SK-N-SH (cell line): ENCODE measurements at regions not wholly inside any gene's neighbourhood (a gene's known extent, or its start where the extent isn't known, plus 50 kb on each side); places are given as distances from the start of the nearest gene placed in this dataset.

ENCODE experiments used
- CTCF ChIA-PET: fragments of 300-600, 350-600 bp; formaldehyde crosslinking; extraction: SDS; loops from one replicate; lab custom pipeline; 2021; lab: Yijun Ruan, JAX
- POLR2A ChIA-PET: fragments of 350-600 bp; sonication (Branson Sonifier 250); formaldehyde crosslinking; extraction: SDS; loops from one replicate; lab custom pipeline; 2020; ENCODE audit warnings: antibody characterized with exemption, inconsistent platforms; lab: Yijun Ruan, JAX
- DNase-seq: peaks from one replicate; pipeline ENCODE4 v3.0.0; 2012
- H2AFZ ChIP-seq: fragments of 200-600 bp; sonication (generic); 2 replicates; pipeline ENCODE4 v1.8.1; 2016; ENCODE audit warnings: antibody characterized with exemption, mild to moderate bottlenecking, low read depth
- H3F3A ChIP-seq: fragments of 200-600 bp; sonication (generic); replicated peaks from 2 replicates; pipeline ENCODE3; 2016; ENCODE audit warnings: antibody characterized with exemption, mild to moderate bottlenecking; ENCODE audit not compliant: insufficient read depth
- H3K27ac ChIP-seq, 2 experiments: fragments of 200-500 bp in 1 of 2; fragments of 200-600 bp in 1 of 2; sonication (Bioruptor generic) in 1 of 2; sonication (generic), shearing (Covaris generic) in 1 of 2; 2 replicates each; pipeline versions ENCODE4 v1.5.1 to v1.6.1; 2014 to 2016; ENCODE audit warnings: low read depth in 2 of 2, inconsistent platforms in 1 of 2, low read length in 1 of 2, mild to moderate bottlenecking in 1 of 2, mixed read lengths in 1 of 2
- H3K27me3 ChIP-seq: fragments of 200-600 bp; sonication (generic), shearing (Covaris generic); 2 replicates; pipeline ENCODE4 v1.6.1; 2016; ENCODE audit warnings: mixed run types; ENCODE audit not compliant: insufficient read depth
- H3K36me3 ChIP-seq, 2 experiments: fragments of 200-500 bp in 1 of 2; fragments of 200-600 bp in 1 of 2; sonication (Bioruptor generic) in 1 of 2; sonication (generic) in 1 of 2; replicated peaks in 1 of 2; 2 replicates each; pipeline versions ENCODE3 to v1.5.1; 2014 to 2016; ENCODE audit warnings: low read length in 1 of 2, mild to moderate bottlenecking in 1 of 2; ENCODE audit not compliant: insufficient read depth in 2 of 2, control insufficient read depth in 1 of 2
- H3K4me1 ChIP-seq, 2 experiments: fragments of 200-500 bp in 1 of 2; fragments of 200-600 bp in 1 of 2; sonication (Bioruptor generic) in 1 of 2; sonication (generic), shearing (Covaris generic) in 1 of 2; 2 replicates each; pipeline versions ENCODE4 v1.5.1 to v1.6.1; 2014 to 2016; ENCODE audit warnings: low read depth in 1 of 2, low read length in 1 of 2, mixed run types in 1 of 2; ENCODE audit not compliant: insufficient read depth in 2 of 2, control insufficient read depth in 1 of 2
- H3K4me2 ChIP-seq: fragments of 200-600 bp; sonication (generic), shearing (Covaris generic); 2 replicates; pipeline ENCODE4 v1.6.1; 2017; ENCODE audit warnings: mixed run types
- H3K4me3 ChIP-seq, 2 experiments: fragments of 200-500 bp in 1 of 2; fragments of 200-600 bp in 1 of 2; sonication (Bioruptor generic) in 1 of 2; sonication (generic), shearing (Covaris generic) in 1 of 2; 2 replicates each; pipeline versions ENCODE4 v1.5.1 to v1.8.1; 2014 to 2016; ENCODE audit warnings: low read depth in 2 of 2, inconsistent platforms in 1 of 2, low read length in 1 of 2, mild to moderate bottlenecking in 1 of 2, mixed read lengths in 1 of 2, moderate library complexity in 1 of 2
- H3K79me2 ChIP-seq: fragments of 200-600 bp; sonication (generic); 2 replicates; pipeline ENCODE4 v1.8.1; 2017; ENCODE audit warnings: mild to moderate bottlenecking; ENCODE audit not compliant: insufficient read depth
- H3K9ac ChIP-seq: fragments of 200-600 bp; sonication (generic); 2 replicates; pipeline ENCODE4 v1.6.1; 2017; ENCODE audit warnings: mixed run types
- H3K9me2 ChIP-seq: fragments of 200-600 bp; sonication (generic); 2 replicates; pipeline ENCODE4 v1.6.1; 2017; ENCODE audit warnings: mixed run types
- H3K9me3 ChIP-seq: fragments of 200-600 bp; sonication (generic); 2 replicates; pipeline ENCODE4 v1.6.1; 2017; ENCODE audit warnings: mixed run types, mild to moderate bottlenecking, moderate library complexity
- H4K20me1 ChIP-seq: fragments of 200-600 bp; sonication (generic); 2 replicates; pipeline ENCODE4 v1.6.1; 2017; ENCODE audit warnings: mild to moderate bottlenecking, mixed run types; ENCODE audit not compliant: insufficient read depth
- CHD2 ChIP-seq: fragments of 150-350 bp; IDR thresholded peaks from 2 replicates; pipeline ENCODE4 v1.6.1; 2018; ENCODE audit warnings: low read length; ENCODE audit not compliant: partially characterized antibody
- EP300 ChIP-seq, 2 experiments: IDR thresholded peaks; 2 replicates each; pipeline versions ENCODE4 v1.4.0 to v1.6.1; 2012; ENCODE audit warnings: borderline replicate concordance in 1 of 2, low read depth in 1 of 2, low read length in 1 of 2
- FOSL2 ChIP-seq: IDR thresholded peaks from 2 replicates; pipeline ENCODE4 v1.4.0; 2012; ENCODE audit warnings: low read depth, mild to moderate bottlenecking, moderate library complexity, borderline replicate concordance
- FOXM1 ChIP-seq: IDR thresholded peaks from 2 replicates; pipeline ENCODE4 v1.4.0; 2012; ENCODE audit warnings: low read depth, mild to moderate bottlenecking
- GABPA ChIP-seq: IDR thresholded peaks from 2 replicates; pipeline ENCODE4 v1.4.0; 2012; ENCODE audit warnings: low read depth, mild to moderate bottlenecking
- GATA2 ChIP-seq: sonication (generic); formaldehyde crosslinking; IDR thresholded peaks from 2 replicates; pipeline ENCODE4 v1.5.0; 2020; ENCODE audit warnings: mild to moderate bottlenecking, missing genetic modification reagents
- MEF2A ChIP-seq: IDR thresholded peaks from 2 replicates; pipeline ENCODE4 v1.4.0; 2012; ENCODE audit warnings: low read depth, borderline replicate concordance
- NRF1 ChIP-seq: IDR thresholded peaks from 2 replicates; pipeline ENCODE4 v1.6.1; 2012; ENCODE audit warnings: low read depth, mild to moderate bottlenecking, low read length
- RFX5 ChIP-seq: IDR thresholded peaks from 2 replicates; pipeline ENCODE4 v1.6.1; 2012; ENCODE audit warnings: mild to moderate bottlenecking, improper control_type of control experiment, low read length
- RXRA ChIP-seq: IDR thresholded peaks from 2 replicates; pipeline ENCODE4 v1.4.0; 2012; ENCODE audit warnings: low read depth, mild to moderate bottlenecking, borderline replicate concordance
- SIN3A ChIP-seq: IDR thresholded peaks from 2 replicates; pipeline ENCODE4 v1.6.1; 2012; ENCODE audit warnings: low read depth, mild to moderate bottlenecking, low read length, moderate library complexity, borderline replicate concordance
- TCF12 ChIP-seq: IDR thresholded peaks from 2 replicates; pipeline ENCODE4 v1.4.0; 2012
- TEAD4 ChIP-seq: IDR thresholded peaks from 2 replicates; pipeline ENCODE4 v1.4.0; 2012; ENCODE audit warnings: mild to moderate bottlenecking, borderline replicate concordance; ENCODE audit not compliant: insufficient read depth
- WGBS: methylation state at CpG from one replicate; pipeline ENCODE4 v1.1.6; 2017; ENCODE audit warnings: low lambda C conversion rate; 5-methylcytosine and 5-hydroxymethylcytosine counted together
- TF ChIP-seq, protein P1 (sequence below): IDR thresholded peaks from 2 replicates; pipeline ENCODE4 v1.6.1; 2012; ENCODE audit warnings: mild to moderate bottlenecking, low read depth, low read length, moderate library complexity

DNA sequence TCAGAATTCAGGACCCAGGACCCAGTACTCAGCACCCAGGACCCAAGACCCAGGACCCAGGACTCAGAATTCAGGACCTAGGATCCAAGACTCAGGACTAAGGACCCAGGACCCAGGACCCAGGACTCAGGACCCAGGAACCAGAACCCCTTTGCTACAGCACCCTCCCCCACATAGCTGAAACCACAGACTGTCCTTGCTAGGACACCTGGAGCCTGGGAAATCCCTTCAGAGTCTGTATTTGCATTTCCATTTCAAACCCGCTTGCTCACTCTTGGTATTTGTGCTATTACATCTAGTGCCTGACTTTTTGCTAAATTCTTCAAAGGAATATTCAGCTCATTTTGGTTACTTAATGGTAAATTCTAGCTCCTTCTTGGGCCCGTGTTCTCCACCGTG lies 275.8 kb upstream of the MAF start:
- no peaks in the 10 kb centered on the region for H3K27me3 ChIP-seq
- H3K36me3 ChIP-seq = no peaks in the 10 kb centered on the region
- ChIA-PET POLR2A (no interaction called here), CTCF (interaction anchor here (1.4 kb wide), 1 partner anchor 14 kb away, joined by 3 read pairs; no protein-coding TSS in a partner anchor)
- no peaks in the 10 kb centered on the region for H4K20me1 ChIP-seq
- H3K4me3 ChIP-seq = no peak overlapping the region
- WGBS = 39% methylated on average over 3 of the region's 3 CpGs
- no peak overlapping the region for H3K27ac ChIP-seq
- no peak overlapping the region for H3K9ac ChIP-seq
- no peak for DNase-seq
- no peaks in the 10 kb centered on the region for H3K9me3 ChIP-seq
- H3K9me2 ChIP-seq = no peaks in the 10 kb centered on the region
- TF ChIP-seq GABPA (no peak), TEAD4 (no peak), NRF1 (no peak), FOXM1 (no peak), CHD2 (no peak), FOSL2 (no peak), RXRA (no peak), RFX5 (no peak), MEF2A (no peak), TCF12 (no peak), GATA2 (CRISPR knock-in tag) (no peak), EP300 (IDR thresholded peaks at IDR 0.05; ENCODE audit: borderline replicate concordance in 1 of 2, low read depth in 1 of 2, low read length in 1 of 2) (no peak)
- no peak overlapping the region for H2AFZ ChIP-seq
- H3F3A ChIP-seq = no peaks in the 10 kb centered on the region
- no peaks in the 10 kb centered on the region for H3K79me2 ChIP-seq
- H3K4me1 ChIP-seq = no peaks in the 10 kb centered on the region
- H3K4me2 ChIP-seq = no peak overlapping the region

DNA sequence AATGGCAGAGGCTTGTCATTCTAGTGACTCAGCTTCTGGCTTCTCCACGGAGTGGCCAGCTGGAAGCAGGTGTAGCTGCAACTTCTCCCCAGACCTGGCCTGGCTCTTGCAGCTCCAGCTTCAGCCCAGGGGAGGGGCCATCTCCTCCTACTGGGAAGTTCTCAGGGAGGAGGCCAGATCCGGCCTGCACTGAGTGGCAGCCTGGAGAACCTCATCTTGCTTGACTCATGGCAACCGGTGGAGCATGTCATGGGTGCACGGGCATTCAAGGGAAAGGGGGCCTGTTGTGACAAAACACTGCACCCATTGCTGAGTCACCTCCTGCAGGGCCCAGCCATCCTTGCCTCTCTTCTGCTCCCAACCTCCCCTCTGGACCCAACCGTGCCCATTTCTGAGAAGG lies 273.9 kb upstream of the MAF start:
- 37% methylated on average over 4 of the region's 5 CpGs for WGBS
- no peaks in the 10 kb centered on the region for H3K27me3 ChIP-seq
- H3K9me3 ChIP-seq = no peaks in the 10 kb centered on the region
- no peaks in the 10 kb centered on the region for H3K36me3 ChIP-seq
- H2AFZ ChIP-seq = no peak overlapping the region
- H4K20me1 ChIP-seq = no peaks in the 10 kb centered on the region
- H3F3A ChIP-seq = no peaks in the 10 kb centered on the region
- DNase-seq = no peak
- H3K9me2 ChIP-seq = no peaks in the 10 kb centered on the region
- H3K9ac ChIP-seq = no peak overlapping the region
- ChIA-PET CTCF (no interaction called here), POLR2A (no interaction called here)
- H3K27ac ChIP-seq = no peak overlapping the region
- H3K79me2 ChIP-seq = no peaks in the 10 kb centered on the region
- no peaks in the 10 kb centered on the region for H3K4me1 ChIP-seq
- no peak overlapping the region for H3K4me2 ChIP-seq
- H3K4me3 ChIP-seq = no peak overlapping the region
- TF ChIP-seq, protein P1, sequence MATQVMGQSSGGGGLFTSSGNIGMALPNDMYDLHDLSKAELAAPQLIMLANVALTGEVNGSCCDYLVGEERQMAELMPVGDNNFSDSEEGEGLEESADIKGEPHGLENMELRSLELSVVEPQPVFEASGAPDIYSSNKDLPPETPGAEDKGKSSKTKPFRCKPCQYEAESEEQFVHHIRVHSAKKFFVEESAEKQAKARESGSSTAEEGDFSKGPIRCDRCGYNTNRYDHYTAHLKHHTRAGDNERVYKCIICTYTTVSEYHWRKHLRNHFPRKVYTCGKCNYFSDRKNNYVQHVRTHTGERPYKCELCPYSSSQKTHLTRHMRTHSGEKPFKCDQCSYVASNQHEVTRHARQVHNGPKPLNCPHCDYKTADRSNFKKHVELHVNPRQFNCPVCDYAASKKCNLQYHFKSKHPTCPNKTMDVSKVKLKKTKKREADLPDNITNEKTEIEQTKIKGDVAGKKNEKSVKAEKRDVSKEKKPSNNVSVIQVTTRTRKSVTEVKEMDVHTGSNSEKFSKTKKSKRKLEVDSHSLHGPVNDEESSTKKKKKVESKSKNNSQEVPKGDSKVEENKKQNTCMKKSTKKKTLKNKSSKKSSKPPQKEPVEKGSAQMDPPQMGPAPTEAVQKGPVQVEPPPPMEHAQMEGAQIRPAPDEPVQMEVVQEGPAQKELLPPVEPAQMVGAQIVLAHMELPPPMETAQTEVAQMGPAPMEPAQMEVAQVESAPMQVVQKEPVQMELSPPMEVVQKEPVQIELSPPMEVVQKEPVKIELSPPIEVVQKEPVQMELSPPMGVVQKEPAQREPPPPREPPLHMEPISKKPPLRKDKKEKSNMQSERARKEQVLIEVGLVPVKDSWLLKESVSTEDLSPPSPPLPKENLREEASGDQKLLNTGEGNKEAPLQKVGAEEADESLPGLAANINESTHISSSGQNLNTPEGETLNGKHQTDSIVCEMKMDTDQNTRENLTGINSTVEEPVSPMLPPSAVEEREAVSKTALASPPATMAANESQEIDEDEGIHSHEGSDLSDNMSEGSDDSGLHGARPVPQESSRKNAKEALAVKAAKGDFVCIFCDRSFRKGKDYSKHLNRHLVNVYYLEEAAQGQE = no peak
- no peak for TF ChIP-seq SIN3A
- TF ChIP-seq, all 33 proteins: peak for 0
